HEK293 (cell line): ENCODE measurements at regions not wholly inside any gene's neighbourhood (a gene's known extent, or its start where the extent isn't known, plus 50 kb on each side); places are given as distances from the start of the nearest gene placed in this dataset.

Experiments
- CTCF ChIA-PET: fragments of 350-600 bp; formaldehyde crosslinking; extraction: SDS; loops from one replicate; lab custom pipeline; 2021; ENCODE audit warnings: antibody characterized with exemption; lab: Yijun Ruan, JAX
- POLR2A ChIA-PET: fragments of 300-600 bp; formaldehyde crosslinking; extraction: SDS; loops from one replicate; lab custom pipeline; 2020; ENCODE audit warnings: antibody characterized with exemption, inconsistent platforms; lab: Yijun Ruan, JAX
- H3K27ac ChIP-seq: fragments of 200-500 bp; sonication (Bioruptor generic); 2 replicates; pipeline ENCODE4 v1.5.1; 2014; ENCODE audit warnings: low read depth, low read length, control low read depth, inconsistent platforms; ENCODE audit errors: extremely low read depth
- H3K36me3 ChIP-seq, 2 experiments: fragments of 200-500 bp in 1 of 2; sonication (Bioruptor generic) in 1 of 2; 1 replicate in 1 of 2; 2 replicates in 1 of 2; pipeline ENCODE4 v1.5.1; 2014 to 2017; ENCODE audit warnings: inconsistent platforms in 2 of 2, low read length in 2 of 2; ENCODE audit not compliant: control insufficient read depth in 2 of 2, insufficient read depth in 1 of 2
- H3K4me1 ChIP-seq: fragments of 200-500 bp; sonication (Bioruptor generic); 2 replicates; pipeline ENCODE4 v1.5.1; 2014; ENCODE audit warnings: mild to moderate bottlenecking, low read length, inconsistent platforms; ENCODE audit not compliant: control insufficient read depth, insufficient read depth
- H3K4me3 ChIP-seq: 2 replicates; pipeline ENCODE4 v1.5.1; 2011; ENCODE audit warnings: low read depth, mild to moderate bottlenecking, control low read depth, low read length, moderate library complexity
- H3K9me3 ChIP-seq: fragments of 200-500 bp; sonication (Bioruptor generic); 2 replicates; pipeline ENCODE4 v1.5.1; 2014; ENCODE audit warnings: low read depth, low read length, inconsistent platforms; ENCODE audit not compliant: control insufficient read depth, insufficient read depth
- ATF2 ChIP-seq: fragments of 450-650 bp; formaldehyde crosslinking; IDR thresholded peaks from 2 replicates; pipeline ENCODE4 v1.5.1; 2016; ENCODE audit warnings: missing biosample characterization, missing genetic modification characterization, low read depth
- GFI1B ChIP-seq: fragments of 450-650 bp; formaldehyde crosslinking; IDR thresholded peaks from 2 replicates; pipeline ENCODE4 v1.5.1; 2016; ENCODE audit warnings: missing biosample characterization, missing genetic modification characterization
- KLF10 ChIP-seq: fragments of 450-650 bp; IDR thresholded peaks from 2 replicates; pipeline ENCODE4 v1.5.1; 2018; ENCODE audit warnings: missing biosample characterization, mild to moderate bottlenecking, missing genetic modification characterization
- PBX3 ChIP-seq: sonication (generic); formaldehyde crosslinking; IDR thresholded peaks from 2 replicates; pipeline ENCODE4 v1.8.1; 2022; ENCODE audit warnings: mild to moderate bottlenecking, moderate library complexity, missing genetic modification reagents
- SP2 ChIP-seq: fragments of 450-650 bp; formaldehyde crosslinking; IDR thresholded peaks from 2 replicates; pipeline ENCODE4 v1.5.1; 2016; ENCODE audit warnings: missing biosample characterization, missing genetic modification characterization
- TCF7L2 ChIP-seq: IDR thresholded peaks from 2 replicates; pipeline ENCODE4 v1.6.1; 2011; ENCODE audit warnings: low read depth, mild to moderate bottlenecking, inconsistent platforms, low read length, moderate library complexity, borderline replicate concordance
- TSHZ1 ChIP-seq: fragments of 450-650 bp; formaldehyde crosslinking; IDR thresholded peaks from 2 replicates; pipeline ENCODE4 v1.5.1; 2016; ENCODE audit warnings: missing biosample characterization, missing genetic modification characterization, borderline replicate concordance
- ZBTB48 ChIP-seq: fragments of 450-650 bp; formaldehyde crosslinking; IDR thresholded peaks from 2 replicates; pipeline ENCODE4 v1.5.1; 2016; ENCODE audit warnings: missing biosample characterization, missing genetic modification characterization
- ZBTB6 ChIP-seq: fragments of 450-650 bp; formaldehyde crosslinking; IDR thresholded peaks from 2 replicates; pipeline ENCODE4 v1.5.1; 2017; ENCODE audit warnings: missing biosample characterization, missing genetic modification characterization
- ZNF148 ChIP-seq: fragments of 450-650 bp; formaldehyde crosslinking; IDR thresholded peaks from 2 replicates; pipeline ENCODE4 v1.5.0; 2017; ENCODE audit warnings: missing biosample characterization, missing genetic modification characterization, borderline replicate concordance
- ZNF24 ChIP-seq: fragments of 450-650 bp; formaldehyde crosslinking; IDR thresholded peaks from 2 replicates; pipeline ENCODE4 v1.5.1; 2016; ENCODE audit warnings: missing biosample characterization, missing genetic modification characterization
- ZNF37A ChIP-seq: fragments of 450-650 bp; IDR thresholded peaks from 2 replicates; pipeline ENCODE4 v1.5.1; 2018; ENCODE audit warnings: missing biosample characterization, missing genetic modification characterization
- ZNF530 ChIP-seq: fragments of 450-650 bp; formaldehyde crosslinking; IDR thresholded peaks from 2 replicates; pipeline ENCODE4 v1.5.1; 2016; ENCODE audit warnings: low read depth, missing biosample characterization, missing genetic modification characterization
- ZNF580 ChIP-seq: fragments of 450-650 bp; formaldehyde crosslinking; IDR thresholded peaks from 2 replicates; pipeline ENCODE4 v1.5.1; 2016; ENCODE audit warnings: missing biosample characterization, missing genetic modification characterization
- ZNF704 ChIP-seq: fragments of 450-650 bp; formaldehyde crosslinking; IDR thresholded peaks from 2 replicates; pipeline ENCODE4 v1.5.1; 2016; ENCODE audit warnings: missing biosample characterization, missing genetic modification characterization

- TF ChIP-seq ZBTB48 (tag by site-specific recombination) (no peak), ZBTB6 (tag by site-specific recombination) (no peak), ZNF704 (tag by site-specific recombination) (no peak), KLF10 (no peak), SP2 (no peak), TCF7L2 (no peak), ZNF24 (tag by site-specific recombination) (no peak), PBX3 (CRISPR knock-in tag) (no peak), ATF2 (tag by site-specific recombination) (no peak), ZNF37A (no peak), TSHZ1 (tag by site-specific recombination) (no peak), ZNF530 (tag by site-specific recombination) (no peak), ZNF580 (tag by site-specific recombination) (no peak), GFI1B (tag by site-specific recombination) (no peak), ZNF148 (tag by site-specific recombination) (no peak)
- TF ChIP-seq, all 188 proteins: peak for 0
- Histone ChIP-seq H3K27ac (no peak overlapping the region), H3K4me3 (no peak overlapping the region), H3K36me3 (no peaks in the 10 kb centered on the region), H3K4me1 (no peaks in the 10 kb centered on the region), H3K9me3 (no peaks in the 10 kb centered on the region)
- POLR2A ChIA-PET, result no interaction called here
- CTCF ChIA-PET, result no interaction called here
Measured at GRCh38 chr5:135145985-135146384, 112.0 kb upstream of the PITX1 start.
